A549 (cell line): ENCODE measurements at regions not wholly inside any gene's neighbourhood (a gene's known extent, or its start where the extent isn't known, plus 50 kb on each side); places are given as distances from the start of the nearest gene placed in this dataset.

Source experiments
- BHLHE40 ChIP-seq: IDR thresholded peaks from 2 replicates; pipeline ENCODE4 v1.6.1; 2012; ENCODE audit warnings: low read depth, low read length, inconsistent platforms
- CHD2 ChIP-seq: fragments of 150-350 bp; IDR thresholded peaks from 2 replicates; pipeline ENCODE4 v1.6.1; 2014; ENCODE audit warnings: low read length; ENCODE audit not compliant: partially characterized antibody
- CTCF ChIP-seq: fragments of >200 bp; sonication (Bioruptor Twin); formaldehyde crosslinking; IDR thresholded peaks from 3 replicates; pipeline ENCODE4 v1.5.1; 2016
- EP300 ChIP-seq, 2 experiments: fragments of >200 bp; sonication (Bioruptor Twin); formaldehyde crosslinking; IDR thresholded peaks; 2 replicates in 1 of 2; 3 replicates in 1 of 2; pipeline ENCODE4 v1.6.1; 2016 to 2017
- ESRRA ChIP-seq: fragments of 150-350 bp; IDR thresholded peaks from 2 replicates; pipeline ENCODE4 v1.6.1; 2014; ENCODE audit warnings: mild to moderate bottlenecking, low read length, borderline replicate concordance
- JUN ChIP-seq, 2 experiments: fragments of >200 bp; sonication (Bioruptor Twin); formaldehyde crosslinking; IDR thresholded peaks; 2 replicates in 1 of 2; 3 replicates in 1 of 2; pipeline ENCODE4 v1.6.1; 2016 to 2017
- JUNB ChIP-seq: fragments of >200 bp; sonication (Bioruptor Twin); formaldehyde crosslinking; IDR thresholded peaks from 2 replicates; pipeline ENCODE4 v1.6.1; 2016
- POLR2A ChIP-seq: IDR thresholded peaks from 2 replicates; pipeline ENCODE4 v1.6.1; 2012; ENCODE audit warnings: mild to moderate bottlenecking, low read length
- REST ChIP-seq: fragments of 200-600 bp; sonication (generic); IDR thresholded peaks from 2 replicates; pipeline ENCODE4 v1.6.1; 2016; ENCODE audit warnings: antibody characterized with exemption, mild to moderate bottlenecking, moderate library complexity
- RNF2 ChIP-seq: fragments of 200-600 bp; sonication (generic); IDR thresholded peaks from 2 replicates; pipeline ENCODE4 v1.6.1; 2016; ENCODE audit warnings: low read depth, mild to moderate bottlenecking, antibody characterized with exemption, moderate library complexity, borderline replicate concordance

GRCh38 chr5:160479220-160479619 lies 57.6 kb downstream of the PTTG1 start:
- TF ChIP-seq CTCF (no peak), EP300 (IDR thresholded peaks at IDR 0.05) (no peak), RNF2 (no peak), POLR2A (no peak), REST (no peak), ESRRA (no peak), CHD2 (no peak), BHLHE40 (no peak), JUN (IDR thresholded peaks at IDR 0.05) (no peak), JUNB (no peak)
